K562 (cell line): ENCODE measurements at regions not wholly inside any gene's neighbourhood (a gene's known extent, or its start where the extent isn't known, plus 50 kb on each side); places are given as distances from the start of the nearest gene placed in this dataset.

Experiments
- ARID1B ChIP-seq: fragments of 450-650 bp; IDR thresholded peaks from 2 replicates; pipeline ENCODE4 v1.6.1; 2016; ENCODE audit warnings: antibody characterized with exemption, mild to moderate bottlenecking, inconsistent platforms
- CBX2 ChIP-seq: fragments of 200-600 bp; sonication (generic); IDR thresholded peaks from one replicate; pipeline ENCODE4 v1.6.1; 2012; ENCODE audit warnings: mild to moderate bottlenecking, low read length, inconsistent platforms; ENCODE audit not compliant: insufficient read depth, poor library complexity, severe bottlenecking
- DMBX1 ChIP-seq: fragments of 250-450 bp; sonication (Bioruptor Pico); IDR thresholded peaks from 2 replicates; pipeline ENCODE4 v1.8.0; 2022; ENCODE audit warnings: inconsistent platforms, mild to moderate bottlenecking, moderate library complexity, borderline replicate concordance
- EP300 ChIP-seq: IDR thresholded peaks from 2 replicates; pipeline ENCODE4 v1.6.1; 2012; ENCODE audit warnings: low read length, improper control_type of control experiment
- ESRRB ChIP-seq: fragments of 250-450 bp; sonication (Bioruptor Pico); IDR thresholded peaks from 2 replicates; pipeline ENCODE4 v1.5.0; 2020; ENCODE audit warnings: mild to moderate bottlenecking, moderate library complexity, borderline replicate concordance
- HNRNPLL ChIP-seq: fragments of 200-400 bp; formaldehyde crosslinking; IDR thresholded peaks from 2 replicates; pipeline ENCODE4 v1.6.1; 2017; ENCODE audit warnings: low read length, low read depth, mild to moderate bottlenecking; ENCODE audit not compliant: poor library complexity, severe bottlenecking
- MCM5 ChIP-seq: fragments of 450-650 bp; IDR thresholded peaks from 2 replicates; pipeline ENCODE4 v1.6.1; 2016; ENCODE audit warnings: low read depth
- MYC ChIP-seq, 2 experiments: fragments of 250-450 bp in 1 of 2; sonication (Bioruptor Pico) in 1 of 2; IDR thresholded peaks; 2 replicates each; pipeline versions ENCODE4 v1.5.1 to v1.6.1; 2012 to 2021; ENCODE audit warnings: low read depth in 2 of 2, borderline replicate concordance in 1 of 2, improper control_type of control experiment in 1 of 2, low read length in 1 of 2, mild to moderate bottlenecking in 1 of 2, moderate library complexity in 1 of 2
- NONO ChIP-seq, 2 experiments: fragments of 200-400 bp in 1 of 2; fragments of 450-650 bp in 1 of 2; formaldehyde crosslinking in 1 of 2; IDR thresholded peaks; 2 replicates each; pipeline ENCODE4 v1.6.1; 2017; ENCODE audit warnings: low read depth in 2 of 2, mild to moderate bottlenecking in 2 of 2, moderate library complexity in 2 of 2, low read length in 1 of 2
- PTBP1 ChIP-seq: fragments of 200-400 bp; formaldehyde crosslinking; IDR thresholded peaks from 2 replicates; pipeline ENCODE4 v1.6.1; 2017; ENCODE audit warnings: low read depth, low read length
- RBM39 ChIP-seq: fragments of 200-400 bp; formaldehyde crosslinking; optimal IDR thresholded peaks from 2 replicates; pipeline ENCODE3; 2018; ENCODE audit warnings: low read depth, low read length
- SFPQ ChIP-seq: fragments of 200-400 bp; formaldehyde crosslinking; IDR thresholded peaks from 2 replicates; pipeline ENCODE4 v1.6.1; 2017; ENCODE audit warnings: mild to moderate bottlenecking, low read depth, low read length, moderate library complexity
- TAF15 ChIP-seq: fragments of 200-400 bp; formaldehyde crosslinking; IDR thresholded peaks from 2 replicates; pipeline ENCODE4 v1.6.1; 2017; ENCODE audit warnings: mild to moderate bottlenecking, low read depth, low read length, moderate library complexity
- TAL1 ChIP-seq: fragments of 450-650 bp; IDR thresholded peaks from 2 replicates; pipeline ENCODE4 v1.6.1; 2016; ENCODE audit warnings: mild to moderate bottlenecking
- TOE1 ChIP-seq, 2 experiments: fragments of 450-650 bp in 1 of 2; sonication (generic) in 1 of 2; formaldehyde crosslinking in 1 of 2; IDR thresholded peaks; 2 replicates each; pipeline versions ENCODE4 v1.7.1 to v1.8.0; 2016 to 2022; ENCODE audit warnings: borderline replicate concordance in 2 of 2, mild to moderate bottlenecking in 2 of 2, antibody characterized with exemption in 1 of 2, inconsistent platforms in 1 of 2, low read depth in 1 of 2, missing genetic modification reagents in 1 of 2, moderate library complexity in 1 of 2
- TRIM25 ChIP-seq: fragments of 450-650 bp; IDR thresholded peaks from 2 replicates; pipeline ENCODE4 v1.7.0; 2016; ENCODE audit warnings: borderline replicate concordance
- TSC22D4 ChIP-seq: fragments of 450-650 bp; IDR thresholded peaks from 2 replicates; pipeline ENCODE4 v1.6.1; 2016; ENCODE audit warnings: missing genetic modification characterization, missing biosample characterization, control low read depth
- ZFPM2 ChIP-seq: fragments of 250-450 bp; sonication (Bioruptor Pico); IDR thresholded peaks from 2 replicates; pipeline ENCODE4 v1.5.1; 2022; ENCODE audit warnings: mild to moderate bottlenecking
- ZKSCAN8 ChIP-seq: fragments of 200-800 bp; sonication (Bioruptor generic); IDR thresholded peaks from 2 replicates; pipeline ENCODE4 v1.6.1; 2016; ENCODE audit warnings: missing genetic modification characterization, missing compliant biosample characterization
- ZNF124 ChIP-seq: sonication (generic); formaldehyde crosslinking; IDR thresholded peaks from 2 replicates; pipeline ENCODE4 v1.8.1; 2022; ENCODE audit warnings: missing genetic modification reagents
- ZNF431 ChIP-seq: sonication (generic); formaldehyde crosslinking; IDR thresholded peaks from 2 replicates; pipeline ENCODE4 v1.8.0; 2022; ENCODE audit warnings: mild to moderate bottlenecking, missing genetic modification reagents
- ZNF512 ChIP-seq: IDR thresholded peaks from 2 replicates; pipeline ENCODE4 v1.6.1; 2016; ENCODE audit warnings: missing genetic modification characterization, missing compliant biosample characterization

- peak; percentile 58; the same call in 1 of the 2 replicates for TF ChIP-seq ARID1B
- TF ChIP-seq NONO (IDR thresholded peaks at IDR 0.05; ENCODE audit: low read depth in 2 of 2, low read length in 1 of 2): no peak
- TF ChIP-seq ZKSCAN8 (CRISPR knock-in tag): no peak
- TF ChIP-seq MCM5: no peak
- no peak for TF ChIP-seq PTBP1
- no peak for TF ChIP-seq TRIM25
- TF ChIP-seq CBX2: no peak
- TF ChIP-seq ZNF512: no peak
- TF ChIP-seq TAL1: peak; percentile 47; the same call in 1 of the 2 replicates
- TF ChIP-seq EP300: no peak
- no peak for TF ChIP-seq TOE1 (IDR thresholded peaks at IDR 0.05; ENCODE audit: borderline replicate concordance)
- TF ChIP-seq TOE1 (CRISPR knock-in tag; IDR thresholded peaks at IDR 0.05; ENCODE audit: borderline replicate concordance, low read depth): no peak
- no peak for TF ChIP-seq ESRRB
- TF ChIP-seq TSC22D4 (tag): no peak
- no peak for TF ChIP-seq SFPQ
- TF ChIP-seq MYC (IDR thresholded peaks at IDR 0.05; ENCODE audit: low read depth, low read length): no peak
- TF ChIP-seq MYC (CRISPR knock-in tag; IDR thresholded peaks at IDR 0.05; ENCODE audit: borderline replicate concordance, low read depth): no peak
- no peak for TF ChIP-seq ZNF124 (CRISPR knock-in tag)
- no peak for TF ChIP-seq DMBX1
- TF ChIP-seq ZNF431 (CRISPR knock-in tag): no peak
- no peak for TF ChIP-seq ZFPM2 (CRISPR knock-in tag)
- TF ChIP-seq RBM39: no peak
- TF ChIP-seq TAF15: no peak
- TF ChIP-seq HNRNPLL: no peak
These were observed 121.2 kb downstream of the PXDC1 start (continued) for GRCh38 chr6:3630258-3630835.
